ENCODE measurements at regions not wholly inside any gene's neighbourhood (a gene's known extent, or its start where the extent isn't known, plus 50 kb on each side); places are given as distances from the start of the nearest gene placed in this dataset.

GRCh38 chr2:225104971-225105370, 62.7 kb upstream of the DOCK10 start:
- no peak for TF ChIP-seq CEBPB (IDR thresholded peaks at IDR 0.05)
- TF ChIP-seq ZFP36 (IDR thresholded peaks at IDR 0.05; ENCODE audit: borderline replicate concordance, partially characterized antibody) = no peak
- TF ChIP-seq CTCF (IDR thresholded peaks at IDR 0.05) = no peak
- no peak for TF ChIP-seq KDM1A (IDR thresholded peaks at IDR 0.05; ENCODE audit: low read depth)
- no peak for TF ChIP-seq SREBF2 (IDR thresholded peaks at IDR 0.05)
- no peak for TF ChIP-seq EP300 (IDR thresholded peaks at IDR 0.05)
- no peak for TF ChIP-seq JUN (IDR thresholded peaks at IDR 0.05)
- TF ChIP-seq REST (IDR thresholded peaks at IDR 0.05) = no peak
- no peak for TF ChIP-seq RFX5 (IDR thresholded peaks at IDR 0.05)
- no peak for TF ChIP-seq POLR2A (IDR thresholded peaks at IDR 0.05; ENCODE audit: low read length)
- no peak for TF ChIP-seq POLR2AphosphoS2 (conservative IDR thresholded peaks at IDR 0.05; ENCODE audit: low read length)
